ENCODE measurements at regions not wholly inside any gene's neighbourhood (a gene's known extent, or its start where the extent isn't known, plus 50 kb on each side); places are given as distances from the start of the nearest gene placed in this dataset.

GRCh38 chr14:58887931-58888330, 250.2 kb downstream of the DACT1 start:
- H3K4me3 Mint-ChIP-seq, result no peak overlapping the region
- no peak for DNase-seq
- TF ChIP-seq CTCF (IDR thresholded peaks at IDR 0.05), result no peak
- H3K4me1 Mint-ChIP-seq (ENCODE audit: low read depth), result peaks cover 7% of the 10 kb centered on the region
- H3K27ac Mint-ChIP-seq, result no peak overlapping the region
- H3K36me3 Mint-ChIP-seq (ENCODE audit: low read depth), result no peaks in the 10 kb centered on the region
- no peaks in the 10 kb centered on the region for H3K9me3 Mint-ChIP-seq
- 0 out of 2 replicates have a peak, but pooled peaks cover 2% of the 10 kb centered on the region for H3K27me3 Mint-ChIP-seq (ENCODE audit: insufficient read depth)

- no peak overlapping the region for H3K27ac Mint-ChIP-seq
Observed at GRCh38 chr14:58898655-58899316, 261.0 kb downstream of the DACT1 start.

GRCh38 chr14:58899317-58899713, 261.6 kb downstream of the DACT1 start:
- H3K4me1 Mint-ChIP-seq (ENCODE audit: low read depth), result no peaks in the 10 kb centered on the region
- no peaks in the 10 kb centered on the region for H3K27me3 Mint-ChIP-seq (ENCODE audit: insufficient read depth)
- no peak overlapping the region for H3K4me3 Mint-ChIP-seq
- TF ChIP-seq CTCF (IDR thresholded peaks at IDR 0.05), result no peak
- DNase-seq, result peak; percentile 76
- peaks cover 31% of the 10 kb centered on the region for H3K9me3 Mint-ChIP-seq
- no peak overlapping the region for H3K27ac Mint-ChIP-seq
- peaks cover 40% of the 10 kb centered on the region for H3K36me3 Mint-ChIP-seq (ENCODE audit: low read depth)

More at GRCh38 chr14:58898655-58899316, 261.0 kb downstream of the DACT1 start:
- Mint-ChIP-seq H3K4me3 (no peak overlapping the region), H3K36me3 (ENCODE audit: low read depth) (peaks cover 40% of the 10 kb centered on the region), H3K4me1 (ENCODE audit: low read depth) (no peaks in the 10 kb centered on the region), H3K27me3 (ENCODE audit: insufficient read depth) (no peaks in the 10 kb centered on the region), H3K9me3 (peaks cover 30% of the 10 kb centered on the region)
- no peak for TF ChIP-seq CTCF (IDR thresholded peaks at IDR 0.05)
- DNase-seq, result peak; percentile 92

GRCh38 chr14:58901826-58902225, 264.1 kb downstream of the DACT1 start:
- H3K27me3 Mint-ChIP-seq (ENCODE audit: insufficient read depth), result no peaks in the 10 kb centered on the region
- no peak for DNase-seq
- H3K4me1 Mint-ChIP-seq (ENCODE audit: low read depth), result 0 out of 2 replicates have a peak, but pooled peaks cover 11% of the 10 kb centered on the region
- H3K36me3 Mint-ChIP-seq (ENCODE audit: low read depth), result peaks cover 23% of the 10 kb centered on the region
- H3K27ac Mint-ChIP-seq, result no peak overlapping the region
- H3K9me3 Mint-ChIP-seq, result peaks cover 25% of the 10 kb centered on the region
- TF ChIP-seq CTCF (IDR thresholded peaks at IDR 0.05), result no peak
- no peak overlapping the region for H3K4me3 Mint-ChIP-seq

- no peaks in the 10 kb centered on the region; the same call in 1 of the 2 replicates for H3K27me3 Mint-ChIP-seq (ENCODE audit: insufficient read depth)
- H3K9me3 Mint-ChIP-seq, result peaks cover 9% of the 10 kb centered on the region
- no peak for TF ChIP-seq CTCF (IDR thresholded peaks at IDR 0.05)
- H3K27ac Mint-ChIP-seq, result no peak overlapping the region
- peak; percentile 30 for DNase-seq
- peaks cover 11% of the 10 kb centered on the region; the same call in 1 of the 2 replicates for H3K36me3 Mint-ChIP-seq (ENCODE audit: low read depth)
- H3K4me3 Mint-ChIP-seq, result no peak overlapping the region
- H3K4me1 Mint-ChIP-seq (ENCODE audit: low read depth), result peaks cover 24% of the 10 kb centered on the region
Observed at GRCh38 chr14:58904776-58905175, 267.0 kb downstream of the DACT1 start.
